H1 (cell line): ENCODE measurements at regions not wholly inside any gene's neighbourhood (a gene's known extent, or its start where the extent isn't known, plus 50 kb on each side); places are given as distances from the start of the nearest gene placed in this dataset.

Experiments
- CHD7 ChIP-seq: fragments of 300-600 bp; sonication (generic); IDR thresholded peaks from 2 replicates; pipeline ENCODE4 v1.7.1; 2012; ENCODE audit warnings: low read length, moderate library complexity, mild to moderate bottlenecking, inconsistent platforms; ENCODE audit not compliant: insufficient replicate concordance
- RAD21 ChIP-seq, 2 experiments: IDR thresholded peaks in 1 of 2; conservative IDR thresholded peaks in 1 of 2; 2 replicates each; pipeline ENCODE4 v1.6.1; 2011; ENCODE audit warnings: low read depth in 2 of 2, low read length in 2 of 2, improper control_type of control experiment in 1 of 2, inconsistent platforms in 1 of 2, mild to moderate bottlenecking in 1 of 2, moderate library complexity in 1 of 2

- TF ChIP-seq CHD7 = no peak
- TF ChIP-seq RAD21 (IDR thresholded peaks at IDR 0.05 in 1 of 2, conservative IDR thresholded peaks at IDR 0.05 in 1 of 2; ENCODE audit: low read depth in 2 of 2, low read length in 2 of 2) = 0 out of 4 replicates have a peak, but pooled peaks of 1 of the 2 experiments have one; percentile 7
Measured at GRCh38 chr11:116510886-116511650, 261.7 kb downstream of the BUD13 start (continued).
